A549 (cell line): ENCODE measurements at regions not wholly inside any gene's neighbourhood (a gene's known extent, or its start where the extent isn't known, plus 50 kb on each side); places are given as distances from the start of the nearest gene placed in this dataset.

Experiments used
- BCL3 ChIP-seq: fragments of >200 bp; sonication (Bioruptor Twin); formaldehyde crosslinking; IDR thresholded peaks from 3 replicates; pipeline ENCODE4 v1.6.1; 2016
- CBX2 ChIP-seq: fragments of 200-600 bp; sonication (generic); IDR thresholded peaks from 2 replicates; pipeline ENCODE4 v1.6.1; 2016; ENCODE audit warnings: low read depth, mild to moderate bottlenecking, borderline replicate concordance
- CTCF ChIP-seq: fragments of >200 bp; sonication (Bioruptor Twin); formaldehyde crosslinking; IDR thresholded peaks from 3 replicates; pipeline ENCODE4 v1.5.1; 2016
- EP300 ChIP-seq, 2 experiments: fragments of >200 bp; sonication (Bioruptor Twin); formaldehyde crosslinking; IDR thresholded peaks; 2 replicates in 1 of 2; 3 replicates in 1 of 2; pipeline ENCODE4 v1.6.1; 2016 to 2017
- HOXB13 ChIP-seq: fragments of 250-450 bp; sonication (Bioruptor Pico); IDR thresholded peaks from 2 replicates; pipeline ENCODE4 v1.5.0; 2020; ENCODE audit warnings: low read depth, mild to moderate bottlenecking, moderate library complexity
- JUN ChIP-seq, 2 experiments: fragments of >200 bp; sonication (Bioruptor Twin); formaldehyde crosslinking; IDR thresholded peaks; 2 replicates in 1 of 2; 3 replicates in 1 of 2; pipeline ENCODE4 v1.6.1; 2016 to 2017
- JUNB ChIP-seq: fragments of >200 bp; sonication (Bioruptor Twin); formaldehyde crosslinking; IDR thresholded peaks from 2 replicates; pipeline ENCODE4 v1.6.1; 2016
- PBX3 ChIP-seq: IDR thresholded peaks from 2 replicates; pipeline ENCODE4 v1.6.1; 2012
- POLR2A ChIP-seq: IDR thresholded peaks from 2 replicates; pipeline ENCODE4 v1.6.1; 2012; ENCODE audit warnings: mild to moderate bottlenecking, low read length
- POLR2AphosphoS2 ChIP-seq: conservative IDR thresholded peaks from 2 replicates; pipeline ENCODE4 v1.6.1; 2012; ENCODE audit warnings: low read length, improper control_type of control experiment, inconsistent platforms
- RAD21 ChIP-seq, 2 experiments: fragments of >200 bp in 1 of 2; sonication (Bioruptor Twin) in 1 of 2; formaldehyde crosslinking in 1 of 2; IDR thresholded peaks in 1 of 2; conservative IDR thresholded peaks in 1 of 2; 2 replicates in 1 of 2; 3 replicates in 1 of 2; pipeline ENCODE4 v1.6.1; 2012 to 2018; ENCODE audit warnings: inconsistent platforms in 1 of 2
- RFX5 ChIP-seq: fragments of 450-650 bp; IDR thresholded peaks from 2 replicates; pipeline ENCODE4 v1.7.1; 2014; ENCODE audit warnings: antibody characterized with exemption, mild to moderate bottlenecking, moderate library complexity
- SREBF2 ChIP-seq: fragments of 450-650 bp; IDR thresholded peaks from 2 replicates; pipeline ENCODE4 v1.6.1; 2014; ENCODE audit warnings: mild to moderate bottlenecking, moderate library complexity
- USF2 ChIP-seq: fragments of 450-650 bp; IDR thresholded peaks from 2 replicates; pipeline ENCODE4 v1.6.1; 2014; ENCODE audit warnings: antibody characterized with exemption

GRCh38 chr3:177495566-177495965, 298.3 kb upstream of the TBL1XR1 start:
- TF ChIP-seq BCL3, result no peak
- no peak for TF ChIP-seq CTCF
- no peak for TF ChIP-seq POLR2AphosphoS2
- no peak for TF ChIP-seq PBX3
- no peak for TF ChIP-seq JUNB
- TF ChIP-seq POLR2A, result no peak
- TF ChIP-seq EP300 (IDR thresholded peaks at IDR 0.05), result no peak
- no peak for TF ChIP-seq HOXB13 (CRISPR knock-in tag)
- TF ChIP-seq JUN (IDR thresholded peaks at IDR 0.05), result no peak
- TF ChIP-seq USF2, result no peak
- no peak for TF ChIP-seq CBX2
- no peak for TF ChIP-seq SREBF2
- no peak for TF ChIP-seq RAD21 (conservative IDR thresholded peaks at IDR 0.05 in 1 of 2, IDR thresholded peaks at IDR 0.05 in 1 of 2)
- no peak for TF ChIP-seq RFX5
